H1 (cell line): ENCODE measurements at regions not wholly inside any gene's neighbourhood (a gene's known extent, or its start where the extent isn't known, plus 50 kb on each side); places are given as distances from the start of the nearest gene placed in this dataset.

Experiments used
- CTCF ChIA-PET: fragments of 300-600 bp; sonication (Branson Sonifier 250); formaldehyde crosslinking; loops from one replicate; lab custom pipeline; 2021; ENCODE audit not compliant: partially characterized antibody; lab: Charles Lee
- POLR2A ChIA-PET: fragments of 300-600 bp; sonication (Branson Sonifier 250); formaldehyde crosslinking; loops from one replicate; lab custom pipeline; 2021; ENCODE audit warnings: inconsistent platforms; ENCODE audit not compliant: partially characterized antibody; lab: Charles Lee
- DNase-seq, 2 experiments: peaks; one replicate each; pipeline versions ENCODE4 v3.0.0 to v3.0.0-alpha.2; 2010 to 2022; ENCODE audit warnings: low spot score in 2 of 2, low read depth in 1 of 2, mixed read lengths in 1 of 2
- FAIRE-seq: peaks from 2 replicates; lab custom pipeline; 2011; peaks lifted over from hg19 to GRCh38; lab: Jason Lieb, UNC
- H2AFZ ChIP-seq: 2 replicates; pipeline ENCODE4 v1.8.1; 2012; ENCODE audit warnings: low read length, inconsistent platforms
- H2AK5ac ChIP-seq: 2 replicates; pipeline ENCODE4 v1.6.1; 2013; ENCODE audit warnings: low read depth, low read length
- H2BK120ac ChIP-seq: replicated peaks from 2 replicates; pipeline ENCODE3; 2013; ENCODE audit warnings: low read depth, low read length, inconsistent platforms
- H2BK12ac ChIP-seq: 2 replicates; pipeline ENCODE4 v1.6.1; 2013; ENCODE audit warnings: low read depth, low read length
- H2BK15ac ChIP-seq: 2 replicates; pipeline ENCODE4 v1.6.1; 2013; ENCODE audit warnings: low read length
- H2BK20ac ChIP-seq: 2 replicates; pipeline ENCODE4 v1.6.1; 2013; ENCODE audit warnings: low read length
- H2BK5ac ChIP-seq: 2 replicates; pipeline ENCODE4 v1.6.1; 2013; ENCODE audit warnings: low read depth, low read length
- H3K14ac ChIP-seq: 2 replicates; pipeline ENCODE4 v1.6.1; 2013; ENCODE audit warnings: inconsistent platforms; ENCODE audit not compliant: insufficient read length
- H3K18ac ChIP-seq: 2 replicates; pipeline ENCODE4 v1.6.1; 2013; ENCODE audit warnings: low read length; ENCODE audit errors: extremely low read depth
- H3K23ac ChIP-seq: 2 replicates; pipeline ENCODE4 v1.6.1; 2013; ENCODE audit warnings: inconsistent platforms; ENCODE audit not compliant: insufficient read length
- H3K23me2 ChIP-seq: 2 replicates; pipeline ENCODE4 v1.6.1; 2013; ENCODE audit warnings: low read depth, low read length
- H3K27ac ChIP-seq: 2 replicates; pipeline ENCODE4 v1.6.1; 2011; ENCODE audit warnings: low read depth, low read length, inconsistent platforms
- H3K27me3 ChIP-seq, 4 experiments: replicated peaks in 1 of 4; 1 replicate in 1 of 4; 2 replicates in 3 of 4; pipeline versions ENCODE4 v1.6.1 to v1.8.1; 2011 to 2013; ENCODE audit warnings: low read length in 3 of 4, mild to moderate bottlenecking in 3 of 4, inconsistent platforms in 2 of 4, mixed read lengths in 2 of 4, moderate library complexity in 1 of 4; ENCODE audit not compliant: control insufficient read depth in 3 of 4, insufficient read depth in 3 of 4; ENCODE audit errors: extremely low read depth in 1 of 4
- H3K36me3 ChIP-seq, 4 experiments: 2 replicates each; pipeline versions ENCODE4 v1.6.1 to v1.8.1; 2011 to 2013; ENCODE audit warnings: mild to moderate bottlenecking in 4 of 4, low read length in 3 of 4, moderate library complexity in 2 of 4, control low read depth in 1 of 4, inconsistent platforms in 1 of 4; ENCODE audit not compliant: insufficient read depth in 4 of 4, control insufficient read depth in 2 of 4
- H3K4ac ChIP-seq: replicated peaks from 2 replicates; pipeline ENCODE3; 2013; ENCODE audit warnings: low read length, low read depth, mixed read lengths, inconsistent platforms; ENCODE audit not compliant: insufficient read length
- H3K4me1 ChIP-seq, 4 experiments: replicated peaks in 1 of 4; 1 replicate in 1 of 4; 2 replicates in 3 of 4; pipeline versions ENCODE4 v1.6.1 to v1.8.1; 2011 to 2013; ENCODE audit warnings: low read length in 3 of 4, inconsistent platforms in 2 of 4, mixed read lengths in 1 of 4; ENCODE audit not compliant: insufficient read depth in 4 of 4, control insufficient read depth in 3 of 4
- H3K4me2 ChIP-seq, 2 experiments: 2 replicates each; pipeline versions ENCODE4 v1.6.1 to v1.8.1; 2011 to 2013; ENCODE audit warnings: low read depth in 2 of 2, low read length in 2 of 2, control low read depth in 1 of 2, inconsistent platforms in 1 of 2, mild to moderate bottlenecking in 1 of 2; ENCODE audit not compliant: insufficient read depth in 1 of 2
- H3K4me3 ChIP-seq, 4 experiments: fragments of 200-600, 300-600 bp in 1 of 4; sonication (generic), shearing (Covaris generic), sonication (Bioruptor Twin) in 1 of 4; 2 replicates each; pipeline versions ENCODE4 v1.5.1 to v1.8.1; 2011 to 2016; ENCODE audit warnings: low read length in 4 of 4, low read depth in 3 of 4, control low read depth in 2 of 4, inconsistent platforms in 2 of 4, mild to moderate bottlenecking in 2 of 4, mixed read lengths in 1 of 4, moderate library complexity in 1 of 4; ENCODE audit not compliant: insufficient read depth in 2 of 4; ENCODE audit errors: extremely low read depth in 1 of 4
- H3K56ac ChIP-seq: replicated peaks from 2 replicates; pipeline ENCODE3; 2013; ENCODE audit warnings: low read depth, mild to moderate bottlenecking, mixed read lengths, low read length, inconsistent platforms; ENCODE audit not compliant: insufficient read length
- H3K79me1 ChIP-seq: 2 replicates; pipeline ENCODE4 v1.6.1; 2013; ENCODE audit warnings: low read depth, low read length, control low read depth
- H3K79me2 ChIP-seq, 2 experiments: 2 replicates each; pipeline versions ENCODE4 v1.6.1 to v1.8.1; 2012 to 2013; ENCODE audit warnings: low read length in 2 of 2, mild to moderate bottlenecking in 2 of 2, inconsistent platforms in 1 of 2; ENCODE audit not compliant: insufficient read depth in 2 of 2, control insufficient read depth in 1 of 2
- H3K9ac ChIP-seq, 4 experiments: replicated peaks in 1 of 4; 1 replicate in 1 of 4; 2 replicates in 3 of 4; pipeline versions ENCODE4 v1.6.1 to v1.8.1; 2011 to 2013; ENCODE audit warnings: low read depth in 3 of 4, low read length in 3 of 4, control low read depth in 2 of 4, mild to moderate bottlenecking in 2 of 4, moderate library complexity in 2 of 4, inconsistent platforms in 1 of 4; ENCODE audit errors: extremely low read depth in 1 of 4
- H3K9me3 ChIP-seq, 2 experiments: 2 replicates each; pipeline versions ENCODE4 v1.6.1 to v1.8.1; 2012 to 2013; ENCODE audit warnings: mild to moderate bottlenecking in 2 of 2, moderate library complexity in 2 of 2, control low read depth in 1 of 2, inconsistent platforms in 1 of 2, low read depth in 1 of 2, low read length in 1 of 2, mixed read lengths in 1 of 2; ENCODE audit not compliant: insufficient read depth in 2 of 2
- H4K20me1 ChIP-seq, 2 experiments: replicated peaks in 1 of 2; 2 replicates each; pipeline versions ENCODE3 to v1.8.1; 2011 to 2013; ENCODE audit warnings: inconsistent platforms in 2 of 2, low read length in 2 of 2, mild to moderate bottlenecking in 1 of 2; ENCODE audit not compliant: insufficient read depth in 2 of 2, control insufficient read depth in 1 of 2
- H4K5ac ChIP-seq: 2 replicates; pipeline ENCODE4 v1.6.1; 2013; ENCODE audit warnings: low read length, low read depth, mixed read lengths, inconsistent platforms; ENCODE audit not compliant: insufficient read length
- H4K8ac ChIP-seq: 2 replicates; pipeline ENCODE4 v1.8.0; 2013; ENCODE audit warnings: mild to moderate bottlenecking, moderate library complexity, low read length, inconsistent platforms; ENCODE audit not compliant: insufficient read depth; ENCODE audit errors: extremely low read depth
- H4K91ac ChIP-seq: replicated peaks from 2 replicates; pipeline ENCODE3; 2013; ENCODE audit warnings: low read length, mixed read lengths, inconsistent platforms; ENCODE audit not compliant: insufficient read length
- RBBP5 ChIP-seq: IDR thresholded peaks from 2 replicates; pipeline ENCODE4 v1.7.1; 2012; ENCODE audit warnings: low read depth, mild to moderate bottlenecking, inconsistent platforms, low read length, moderate library complexity, borderline replicate concordance
- WGBS, 2 experiments: shearing (Covaris generic) in 1 of 2; methylation state at CpG; one replicate each; pipeline versions ENCODE4 v1.1.6 to v1.1.7; 2013 to 2015; ENCODE audit warnings: low lambda C conversion rate in 2 of 2, mixed read lengths in 2 of 2, inconsistent platforms in 1 of 2, low coverage in 1 of 2, missing lambda C conversion rate in 1 of 2; ENCODE audit not compliant: insufficient replicate concordance in 2 of 2, insufficient coverage in 1 of 2, insufficient read length in 1 of 2; ENCODE audit errors: extremely low coverage in 1 of 2, missing lambda C conversion rate in 1 of 2; 5-methylcytosine and 5-hydroxymethylcytosine counted together

DNA sequence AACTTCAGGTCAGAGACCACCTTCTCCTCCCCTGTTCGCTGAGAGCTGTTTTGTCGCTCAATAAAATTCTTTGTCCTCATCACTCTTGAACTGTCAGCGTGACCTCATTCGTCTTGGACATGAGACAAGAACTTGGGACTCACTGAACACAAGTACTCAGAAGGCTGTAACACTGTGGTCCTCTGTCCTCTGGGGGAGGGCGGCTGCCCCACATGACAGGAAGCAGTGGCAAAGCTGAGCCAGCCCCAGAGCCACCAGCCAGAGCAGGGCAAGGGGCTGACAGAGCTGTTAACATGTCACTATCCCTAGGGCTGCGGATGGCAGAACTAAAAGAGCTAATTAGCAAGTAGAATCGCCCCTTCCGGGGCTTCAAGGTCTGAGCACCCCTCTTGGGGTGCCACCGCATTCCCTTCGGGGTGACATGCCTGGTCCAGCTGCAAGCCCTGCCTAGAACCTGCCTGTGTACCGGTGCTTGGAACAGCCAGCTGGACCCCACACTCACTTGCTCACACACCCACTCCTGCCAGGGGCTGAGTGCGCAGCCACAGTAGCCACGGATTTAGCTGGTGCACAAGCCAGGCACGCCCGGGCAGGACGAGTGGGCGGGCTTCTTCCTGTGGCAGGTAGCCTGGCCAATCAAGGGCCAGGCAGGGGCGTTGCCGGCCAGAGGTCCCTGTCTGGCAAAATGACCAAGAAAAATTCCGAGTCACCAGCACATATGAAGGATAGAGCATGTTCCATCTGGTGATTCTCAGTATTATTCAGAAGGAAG lies 648.6 kb upstream of the AGA start:
- Histone ChIP-seq H3K36me3 (no peaks in the 10 kb centered on the region), H3K23me2 (no peaks in the 10 kb centered on the region), H3K79me1 (no peaks in the 10 kb centered on the region), H3K4me1 (peaks cover 0 to 5% (median 1%) of the 10 kb centered on the region in 4 experiments; a peak in 3 of 7 replicates), H2BK15ac (no peak overlapping the region), H2BK12ac (0 out of 2 replicates have a peak overlapping the region, but pooled peaks have one; percentile 87), H2AK5ac (no peak overlapping the region), H2BK20ac (peak overlapping the region; percentile 86; the same call in 1 of the 2 replicates), H3K56ac (no peak overlapping the region), H3K14ac (no peak overlapping the region), H3K27ac (peak overlapping the region; percentile 50; the same call in 1 of the 2 replicates), H4K20me1 (no peaks in the 10 kb centered on the region), H4K91ac (no peak overlapping the region), H3K4ac (no peak overlapping the region), H4K5ac (no peak overlapping the region), H3K18ac (0 out of 2 replicates have a peak overlapping the region, but pooled peaks have one; percentile 7), H3K9ac (no peak overlapping the region), H3K79me2 (no peaks in the 10 kb centered on the region), H3K23ac (no peak overlapping the region), H2AFZ (peak overlapping the region; percentile 86), H3K4me3 (no peak overlapping the region), H2BK120ac (no peak overlapping the region), H4K8ac (no peak overlapping the region), H3K4me2 (no peak overlapping the region), H2BK5ac (no peak overlapping the region; the same call in 1 of the 2 replicates), H3K27me3 (no peaks in the 10 kb centered on the region), H3K9me3 (no peaks in the 10 kb centered on the region)
- no peak for FAIRE-seq
- ChIA-PET CTCF (interaction anchor here (0.7 kb wide), 1 partner anchor 27 kb away, joined by 3 read pairs; no protein-coding TSS in a partner anchor), POLR2A (no interaction called here)
- DNase-seq = no peak
- WGBS, 2 experiments = 89% methylated on average over 19 of the region's 20 CpGs; no CpG with 5 or more reads in 1 of the 2 experiments
- no peak for TF ChIP-seq RBBP5
